ENCODE measurements at regions not wholly inside any gene's neighbourhood (a gene's known extent, or its start where the extent isn't known, plus 50 kb on each side); places are given as distances from the start of the nearest gene placed in this dataset.

DNA sequence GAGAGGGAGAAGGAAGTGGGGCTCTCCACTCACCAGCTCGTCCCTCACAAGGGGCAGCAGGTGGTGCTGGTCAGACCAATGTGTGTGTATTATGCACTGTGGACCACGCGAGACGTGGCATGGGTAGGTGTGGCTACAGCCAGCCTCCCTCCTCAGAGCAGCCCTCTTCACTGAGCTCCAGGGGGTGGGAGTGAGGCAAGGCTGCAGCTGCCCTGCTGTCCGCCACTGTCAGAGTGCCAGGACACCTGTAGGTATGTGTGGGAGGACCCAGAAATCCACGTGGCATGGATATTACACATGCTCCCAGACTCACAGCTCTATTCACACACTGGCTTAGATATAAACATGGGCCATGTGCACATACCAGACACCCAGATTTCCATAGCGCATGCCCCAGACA lies 90.3 kb downstream of the VEGFA start:
- Histone ChIP-seq H3K27me3 (ENCODE audit: control insufficient read depth in 5 of 5, insufficient read depth in 4 of 5, low read length in 5 of 5) (peaks cover 0 to 9% (median 6%) of the 10 kb centered on the region in 5 donors), H3K9ac (ENCODE audit: low read length in 5 of 5) (no peak overlapping the region), H3K27ac (ENCODE audit: low read depth, low read length) (no peak overlapping the region), H3K36me3 (ENCODE audit: control insufficient read depth in 5 of 5, insufficient read depth in 5 of 5, low read length in 5 of 5) (no peaks in the 10 kb centered on the region), H3K4me1 (ENCODE audit: control insufficient read depth in 5 of 5, insufficient read depth in 5 of 5, low read length in 5 of 5) (no peaks in the 10 kb centered on the region), H3K4me3 (ENCODE audit: low read depth in 1 of 5, low read length in 5 of 5) (no peak overlapping the region), H3K9me3 (ENCODE audit: control insufficient read depth in 5 of 5, low read length in 5 of 5) (no peaks in the 10 kb centered on the region)

DNA sequence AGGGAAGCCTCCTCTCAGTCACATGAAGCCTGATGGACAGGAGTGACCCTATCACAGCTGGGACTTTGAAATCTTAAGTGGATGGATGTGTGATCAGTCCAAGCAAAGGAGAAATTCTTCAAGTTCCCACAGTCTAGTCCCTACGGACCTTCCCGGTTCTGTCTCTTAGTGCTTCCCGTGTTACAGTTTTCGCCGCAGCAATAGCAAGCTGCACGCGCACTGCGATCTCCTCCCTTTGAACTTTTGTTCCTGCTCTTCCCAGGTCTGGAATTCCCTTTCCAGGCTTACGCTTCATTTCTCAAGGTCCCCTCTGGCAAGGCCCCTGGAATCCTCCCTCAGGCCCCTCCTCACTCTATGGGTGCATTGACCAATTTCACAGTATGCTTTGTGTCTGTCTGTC lies 89.2 kb downstream of the VEGFA start:
- no peak overlapping the region for H3K9ac ChIP-seq (ENCODE audit: low read length in 5 of 5)
- H3K9me3 ChIP-seq (ENCODE audit: control insufficient read depth in 5 of 5, low read length in 5 of 5) = no peaks in the 10 kb centered on the region
- no peak overlapping the region for H3K4me3 ChIP-seq (ENCODE audit: low read depth in 1 of 5, low read length in 5 of 5)
- H3K4me1 ChIP-seq (ENCODE audit: control insufficient read depth in 5 of 5, insufficient read depth in 5 of 5, low read length in 5 of 5) = no peaks in the 10 kb centered on the region
- H3K36me3 ChIP-seq (ENCODE audit: control insufficient read depth in 5 of 5, insufficient read depth in 5 of 5, low read length in 5 of 5) = no peaks in the 10 kb centered on the region
- peaks cover 0 to 3% (median 2%) of the 10 kb centered on the region in 5 donors for H3K27me3 ChIP-seq (ENCODE audit: control insufficient read depth in 5 of 5, insufficient read depth in 4 of 5, low read length in 5 of 5)
- H3K27ac ChIP-seq (ENCODE audit: low read depth, low read length) = no peak overlapping the region

DNA sequence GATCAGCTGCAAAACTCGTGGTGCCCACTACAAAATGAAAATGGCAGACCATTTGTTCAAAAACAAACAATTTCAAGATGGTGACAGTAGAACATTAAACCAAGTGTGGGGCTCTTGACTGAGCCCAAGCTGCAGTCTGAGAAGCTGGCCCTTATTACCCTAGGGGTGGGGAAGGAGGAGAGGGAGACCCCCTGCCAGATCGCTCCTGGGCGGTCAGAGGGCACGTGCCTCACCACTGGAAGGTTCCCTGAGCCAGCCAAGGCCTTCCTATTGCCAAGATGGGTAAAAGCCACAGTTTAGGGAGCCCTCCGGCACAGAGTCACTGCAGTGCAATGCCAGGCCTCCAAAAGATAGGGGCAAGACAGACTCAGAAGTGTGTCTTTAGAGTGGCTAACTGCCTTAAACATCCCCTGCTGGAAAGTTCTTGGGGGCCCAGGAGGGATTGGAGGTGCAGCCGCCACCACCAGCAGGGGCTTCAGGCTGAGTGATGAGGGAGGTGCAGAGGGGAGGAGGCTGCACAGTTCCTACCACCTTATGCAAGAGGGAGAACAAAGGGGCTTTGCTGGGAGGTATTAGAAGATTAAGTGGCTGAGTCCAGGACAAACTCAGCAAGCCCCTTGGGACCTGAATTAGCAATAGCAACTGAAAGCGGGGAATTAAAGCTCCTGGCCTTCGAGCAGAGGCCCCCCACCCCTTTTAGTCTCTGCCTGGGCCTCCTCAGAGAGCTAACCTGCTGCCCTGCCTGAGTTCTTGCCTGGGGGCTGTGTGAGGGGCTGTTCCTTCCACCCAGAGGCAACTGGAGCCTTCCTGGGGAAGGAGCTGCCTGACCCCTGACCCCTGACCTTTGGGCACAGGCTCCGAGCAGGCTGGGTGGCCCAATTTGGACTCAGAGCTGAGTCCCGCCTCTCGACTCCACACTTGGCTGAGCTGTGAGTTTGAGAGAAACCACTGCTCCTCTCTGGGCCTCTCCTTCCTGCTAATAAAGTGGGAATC lies 88.4 kb downstream of the VEGFA start:
- peaks cover 0 to 3% (median 0%) of the 10 kb centered on the region in 5 donors for H3K27me3 ChIP-seq (ENCODE audit: control insufficient read depth in 5 of 5, insufficient read depth in 4 of 5, low read length in 5 of 5)
- H3K36me3 ChIP-seq (ENCODE audit: control insufficient read depth in 5 of 5, insufficient read depth in 5 of 5, low read length in 5 of 5) = no peaks in the 10 kb centered on the region
- H3K4me3 ChIP-seq (ENCODE audit: low read depth in 1 of 5, low read length in 5 of 5) = no peak overlapping the region
- no peak overlapping the region for H3K9ac ChIP-seq (ENCODE audit: low read length in 5 of 5)
- H3K27ac ChIP-seq (ENCODE audit: low read depth, low read length) = no peak overlapping the region
- H3K9me3 ChIP-seq (ENCODE audit: control insufficient read depth in 5 of 5, low read length in 5 of 5) = no peaks in the 10 kb centered on the region
- H3K4me1 ChIP-seq (ENCODE audit: control insufficient read depth in 5 of 5, insufficient read depth in 5 of 5, low read length in 5 of 5) = no peaks in the 10 kb centered on the region

DNA sequence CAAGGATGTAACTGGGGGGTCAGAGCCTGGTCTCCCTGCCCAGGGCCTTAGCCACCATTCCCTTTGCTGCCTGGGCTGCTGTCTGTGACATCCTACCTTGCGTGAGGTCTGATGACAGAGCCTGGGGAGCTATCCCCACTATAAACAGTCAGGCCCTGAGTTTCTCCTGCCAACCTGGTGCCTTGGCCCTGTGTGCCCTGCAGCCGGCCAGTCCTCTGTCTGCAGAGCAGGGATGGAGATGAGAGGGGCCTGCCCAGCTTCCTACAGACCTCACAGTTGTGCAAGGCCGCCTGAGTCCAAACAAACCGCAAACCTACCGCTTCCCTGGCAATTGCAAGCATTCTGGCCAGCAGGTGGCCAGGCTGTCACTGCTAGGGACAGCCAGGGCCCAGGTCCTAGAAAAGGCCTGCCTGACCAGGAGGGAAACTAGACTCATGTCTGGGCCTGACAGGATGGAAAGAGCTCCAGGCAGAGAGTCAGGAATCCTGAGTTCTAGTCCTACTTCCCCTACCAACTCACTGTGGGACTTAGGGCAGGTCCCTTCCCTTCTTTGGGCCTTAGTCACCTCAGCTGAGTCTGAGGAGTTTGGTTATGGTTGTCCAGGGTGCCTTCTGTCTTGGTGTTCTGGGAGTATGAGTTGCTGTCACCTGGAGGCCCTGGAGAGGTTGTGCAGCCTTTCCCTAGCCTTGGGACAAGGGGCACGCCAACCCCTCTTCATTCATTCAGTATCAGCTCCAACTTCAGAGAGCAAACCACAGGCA lies 86.2 kb downstream of the VEGFA start:
- Histone ChIP-seq H3K9me3 (ENCODE audit: control insufficient read depth in 5 of 5, low read length in 5 of 5) (no peaks in the 10 kb centered on the region), H3K27me3 (ENCODE audit: control insufficient read depth in 5 of 5, insufficient read depth in 4 of 5, low read length in 5 of 5) (no peaks in the 10 kb centered on the region), H3K4me1 (ENCODE audit: control insufficient read depth in 5 of 5, insufficient read depth in 5 of 5, low read length in 5 of 5) (peaks cover 0 to 5% (median 2%) of the 10 kb centered on the region in 5 donors), H3K9ac (ENCODE audit: low read length in 5 of 5) (no peak overlapping the region), H3K4me3 (ENCODE audit: low read depth in 1 of 5, low read length in 5 of 5) (no peak overlapping the region), H3K36me3 (ENCODE audit: control insufficient read depth in 5 of 5, insufficient read depth in 5 of 5, low read length in 5 of 5) (no peaks in the 10 kb centered on the region), H3K27ac (ENCODE audit: low read depth, low read length) (no peak overlapping the region)

DNA sequence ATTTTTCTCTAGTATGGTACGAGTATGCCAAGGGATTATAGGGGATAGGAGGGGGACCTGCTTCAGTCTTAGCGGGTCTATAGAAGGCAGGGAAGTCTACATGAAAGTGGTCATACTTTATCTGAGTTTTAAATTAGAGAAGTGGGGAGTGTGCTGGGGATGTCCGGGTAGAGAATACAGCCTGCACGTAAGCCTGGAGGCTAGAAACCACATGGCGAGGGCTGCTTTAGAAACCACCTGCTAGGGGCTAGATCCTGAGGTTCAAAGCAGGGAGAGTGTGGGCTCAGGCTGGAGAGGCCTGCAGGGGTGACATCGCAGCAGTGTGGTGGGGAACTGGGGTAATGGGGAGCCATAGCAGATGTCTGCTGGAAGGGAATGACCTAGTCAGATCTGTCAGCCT lies 85.2 kb downstream of the VEGFA start:
- no peaks in the 10 kb centered on the region for H3K27me3 ChIP-seq (ENCODE audit: control insufficient read depth in 5 of 5, insufficient read depth in 4 of 5, low read length in 5 of 5)
- no peaks in the 10 kb centered on the region for H3K36me3 ChIP-seq (ENCODE audit: control insufficient read depth in 5 of 5, insufficient read depth in 5 of 5, low read length in 5 of 5)
- no peaks in the 10 kb centered on the region for H3K9me3 ChIP-seq (ENCODE audit: control insufficient read depth in 5 of 5, low read length in 5 of 5)
- peaks cover 0 to 8% (median 6%) of the 10 kb centered on the region in 5 donors for H3K4me1 ChIP-seq (ENCODE audit: control insufficient read depth in 5 of 5, insufficient read depth in 5 of 5, low read length in 5 of 5)
- H3K27ac ChIP-seq (ENCODE audit: low read depth, low read length) = no peak overlapping the region
- no peak overlapping the region for H3K9ac ChIP-seq (ENCODE audit: low read length in 5 of 5)
- no peak overlapping the region for H3K4me3 ChIP-seq (ENCODE audit: low read depth in 1 of 5, low read length in 5 of 5)

DNA sequence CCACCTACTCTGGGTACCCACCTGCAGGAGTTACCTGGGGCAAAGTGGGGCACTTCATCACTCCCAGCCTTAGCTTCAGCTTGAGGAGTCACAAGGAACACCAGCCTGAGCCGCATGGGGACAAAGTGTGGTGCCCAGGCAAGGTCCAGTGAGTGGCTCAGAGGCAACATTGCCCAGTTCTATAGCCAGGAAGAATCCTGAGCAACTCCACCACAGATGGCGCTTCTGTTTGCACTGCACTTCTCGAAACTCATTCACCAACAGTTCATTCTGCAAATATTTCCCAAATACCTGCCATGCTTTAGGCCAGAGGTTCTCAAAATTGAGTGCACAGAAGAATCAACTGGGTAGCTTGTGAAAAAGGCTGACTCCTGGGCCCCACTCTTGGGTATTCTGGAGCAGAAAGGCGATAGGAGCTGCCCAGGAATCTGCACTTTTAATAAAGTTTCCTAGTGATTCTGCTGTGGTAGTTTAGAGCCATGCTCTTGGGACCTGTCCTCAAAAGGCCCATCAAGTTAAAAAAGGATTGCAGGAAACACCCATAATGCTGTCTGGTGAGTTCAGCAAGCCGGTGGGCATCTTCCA lies 83.1 kb downstream of the VEGFA start:
- peaks cover 0 to 8% (median 6%) of the 10 kb centered on the region in 5 donors for H3K4me1 ChIP-seq (ENCODE audit: control insufficient read depth in 5 of 5, insufficient read depth in 5 of 5, low read length in 5 of 5)
- H3K9me3 ChIP-seq (ENCODE audit: control insufficient read depth in 5 of 5, low read length in 5 of 5) = no peaks in the 10 kb centered on the region
- H3K9ac ChIP-seq (ENCODE audit: low read length in 5 of 5) = no peak overlapping the region
- H3K36me3 ChIP-seq (ENCODE audit: control insufficient read depth in 5 of 5, insufficient read depth in 5 of 5, low read length in 5 of 5) = no peaks in the 10 kb centered on the region
- H3K27me3 ChIP-seq (ENCODE audit: control insufficient read depth in 5 of 5, insufficient read depth in 4 of 5, low read length in 5 of 5) = no peaks in the 10 kb centered on the region
- H3K4me3 ChIP-seq (ENCODE audit: low read depth in 1 of 5, low read length in 5 of 5) = no peak overlapping the region
- H3K27ac ChIP-seq (ENCODE audit: low read depth, low read length) = no peak overlapping the region

DNA sequence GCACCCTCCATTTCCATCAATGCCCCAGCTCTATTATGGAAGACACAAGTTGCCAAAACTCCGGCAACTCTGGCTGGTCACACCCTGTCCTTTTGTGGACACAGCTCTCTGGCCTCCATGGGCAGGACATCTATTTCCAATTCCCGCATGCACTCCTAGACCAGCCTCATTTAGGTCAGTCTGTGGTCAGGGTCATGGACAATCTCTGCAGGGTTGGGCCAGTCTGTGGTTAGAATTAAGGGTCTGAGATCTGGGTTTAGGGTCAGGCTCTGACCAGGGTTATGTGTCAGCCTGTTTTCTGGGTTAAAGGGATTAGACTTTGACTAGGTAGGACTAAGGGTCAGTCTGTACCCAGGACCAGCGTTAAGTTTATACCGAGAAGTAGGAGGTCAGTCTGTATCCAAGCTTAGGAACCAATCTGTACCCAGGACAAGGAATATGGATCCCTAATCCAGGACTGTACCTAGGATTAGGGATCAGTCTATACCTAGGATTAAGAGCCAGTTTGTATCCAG lies 82.4 kb downstream of the VEGFA start:
- no peak overlapping the region for H3K27ac ChIP-seq (ENCODE audit: low read depth, low read length)
- no peaks in the 10 kb centered on the region for H3K9me3 ChIP-seq (ENCODE audit: control insufficient read depth in 5 of 5, low read length in 5 of 5)
- H3K36me3 ChIP-seq (ENCODE audit: control insufficient read depth in 5 of 5, insufficient read depth in 5 of 5, low read length in 5 of 5) = no peaks in the 10 kb centered on the region
- H3K4me1 ChIP-seq (ENCODE audit: control insufficient read depth in 5 of 5, insufficient read depth in 5 of 5, low read length in 5 of 5) = peaks cover 0 to 8% (median 6%) of the 10 kb centered on the region in 5 donors
- no peak overlapping the region for H3K4me3 ChIP-seq (ENCODE audit: low read depth in 1 of 5, low read length in 5 of 5)
- no peak overlapping the region for H3K9ac ChIP-seq (ENCODE audit: low read length in 5 of 5)
- no peaks in the 10 kb centered on the region for H3K27me3 ChIP-seq (ENCODE audit: control insufficient read depth in 5 of 5, insufficient read depth in 4 of 5, low read length in 5 of 5)

DNA sequence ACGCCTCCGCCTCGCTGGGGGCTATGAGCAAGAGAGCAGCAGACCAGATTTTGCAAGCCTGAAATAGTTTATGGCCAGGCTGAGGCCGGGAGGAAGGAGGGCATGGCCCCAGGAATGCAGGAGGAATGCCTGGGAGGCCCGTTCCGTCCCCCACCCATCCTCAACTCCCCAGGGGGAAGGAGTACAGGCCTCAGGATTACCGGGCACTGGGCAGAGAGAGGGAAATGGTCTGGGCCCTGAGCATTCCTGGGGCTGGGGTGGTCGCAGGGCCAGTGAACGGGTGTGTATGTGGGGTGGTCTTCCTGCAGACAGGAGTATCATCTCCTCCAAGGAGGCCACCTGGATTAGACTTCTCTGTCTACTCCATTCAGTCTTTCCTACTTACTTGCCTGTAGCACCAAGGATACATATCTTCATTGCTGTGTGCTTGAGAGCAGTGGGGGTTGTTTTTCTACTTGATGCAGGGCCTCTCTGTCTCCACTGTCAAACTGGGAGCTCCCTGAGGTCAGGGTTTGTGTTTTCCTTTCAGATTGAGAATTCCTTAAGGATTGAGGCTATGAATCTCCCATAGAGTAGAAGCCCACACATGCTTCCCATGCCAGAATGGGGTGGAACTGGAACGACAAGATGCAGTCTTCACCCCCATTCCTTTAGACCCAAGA lies 81.3 kb downstream of the VEGFA start:
- H3K4me1 ChIP-seq (ENCODE audit: control insufficient read depth in 5 of 5, insufficient read depth in 5 of 5, low read length in 5 of 5) = peaks cover 0 to 8% (median 6%) of the 10 kb centered on the region in 5 donors
- no peak overlapping the region for H3K27ac ChIP-seq (ENCODE audit: low read depth, low read length)

DNA sequence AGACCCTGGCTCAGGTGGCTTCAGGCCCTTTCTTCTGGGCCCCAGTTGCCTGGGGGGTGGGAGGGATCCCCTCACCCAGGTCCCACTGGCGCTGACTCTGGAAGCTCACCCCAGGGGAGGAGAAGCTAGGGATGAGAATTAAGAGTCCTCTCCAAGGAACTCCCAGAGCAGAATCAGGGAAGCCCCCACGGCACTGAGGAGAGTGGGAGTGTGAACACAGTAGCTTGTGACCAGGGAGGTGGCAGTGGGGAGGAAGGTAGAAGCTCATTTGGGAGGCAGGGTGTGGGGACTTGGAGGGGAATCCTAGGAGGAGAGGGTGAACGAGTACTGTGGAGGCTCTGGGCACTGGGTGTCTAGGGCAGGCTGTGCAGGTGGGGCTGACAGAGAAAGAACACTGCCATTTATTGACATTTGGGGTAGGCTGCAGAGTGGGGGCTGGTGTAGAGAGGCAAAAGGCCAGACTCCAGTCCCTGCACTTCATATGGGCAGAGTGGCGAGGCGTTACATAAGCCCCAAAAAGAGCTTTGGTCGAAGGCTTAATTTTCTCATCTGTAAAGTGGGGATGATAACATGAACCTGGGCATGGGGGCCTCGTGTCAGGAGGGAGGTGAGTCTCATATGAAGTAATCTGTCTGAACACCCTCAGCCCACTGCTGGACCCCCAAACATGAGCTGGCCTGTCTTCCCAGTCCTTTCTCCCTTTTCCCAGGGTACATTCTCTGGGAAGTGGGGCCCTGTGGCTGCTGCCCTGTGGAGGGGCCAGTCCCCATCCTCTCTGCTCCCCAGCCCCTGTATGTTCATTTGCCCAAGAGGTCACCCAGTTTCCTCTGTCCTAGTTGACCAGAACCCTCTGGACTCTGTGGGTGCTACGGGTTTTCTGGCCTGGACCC lies 80.5 kb downstream of the VEGFA start:
- Histone ChIP-seq H3K27me3 (ENCODE audit: control insufficient read depth in 5 of 5, insufficient read depth in 4 of 5, low read length in 5 of 5) (no peaks in the 10 kb centered on the region), H3K4me1 (ENCODE audit: control insufficient read depth in 5 of 5, insufficient read depth in 5 of 5, low read length in 5 of 5) (peaks cover 0 to 8% (median 6%) of the 10 kb centered on the region in 5 donors), H3K9me3 (ENCODE audit: control insufficient read depth in 5 of 5, low read length in 5 of 5) (no peaks in the 10 kb centered on the region), H3K36me3 (ENCODE audit: control insufficient read depth in 5 of 5, insufficient read depth in 5 of 5, low read length in 5 of 5) (no peaks in the 10 kb centered on the region), H3K4me3 (ENCODE audit: low read depth in 1 of 5, low read length in 5 of 5) (no peak overlapping the region), H3K9ac (ENCODE audit: low read length in 5 of 5) (no peak overlapping the region), H3K27ac (ENCODE audit: low read depth, low read length) (no peak overlapping the region)

More for the DNA sequence above, 81.3 kb downstream of the VEGFA start:
- Histone ChIP-seq H3K9me3 (ENCODE audit: control insufficient read depth in 5 of 5, low read length in 5 of 5) (no peaks in the 10 kb centered on the region), H3K36me3 (ENCODE audit: control insufficient read depth in 5 of 5, insufficient read depth in 5 of 5, low read length in 5 of 5) (no peaks in the 10 kb centered on the region), H3K9ac (ENCODE audit: low read length in 5 of 5) (no peak overlapping the region), H3K27me3 (ENCODE audit: control insufficient read depth in 5 of 5, insufficient read depth in 4 of 5, low read length in 5 of 5) (no peaks in the 10 kb centered on the region), H3K4me3 (ENCODE audit: low read depth in 1 of 5, low read length in 5 of 5) (no peak overlapping the region)
